Left renal cortex interstitium (tissue), 4 donors: ENCODE measurements at regions not wholly inside any gene's neighbourhood (a gene's known extent, or its start where the extent isn't known, plus 50 kb on each side); places are given as distances from the start of the nearest gene placed in this dataset.
"Not testable (repeated sequence)": the region's sequence is repeated elsewhere in the genome, so short reads cannot be mapped to it uniquely, and the experiment has no call there.

ENCODE experiments used
- DNase-seq, 4 donors: peaks; one replicate each; pipeline ENCODE4 v3.0.0-alpha.2; 2013; ENCODE audit warnings: low read depth in 4 of 4, low spot score in 2 of 4, missing footprints in 1 of 4

DNA sequence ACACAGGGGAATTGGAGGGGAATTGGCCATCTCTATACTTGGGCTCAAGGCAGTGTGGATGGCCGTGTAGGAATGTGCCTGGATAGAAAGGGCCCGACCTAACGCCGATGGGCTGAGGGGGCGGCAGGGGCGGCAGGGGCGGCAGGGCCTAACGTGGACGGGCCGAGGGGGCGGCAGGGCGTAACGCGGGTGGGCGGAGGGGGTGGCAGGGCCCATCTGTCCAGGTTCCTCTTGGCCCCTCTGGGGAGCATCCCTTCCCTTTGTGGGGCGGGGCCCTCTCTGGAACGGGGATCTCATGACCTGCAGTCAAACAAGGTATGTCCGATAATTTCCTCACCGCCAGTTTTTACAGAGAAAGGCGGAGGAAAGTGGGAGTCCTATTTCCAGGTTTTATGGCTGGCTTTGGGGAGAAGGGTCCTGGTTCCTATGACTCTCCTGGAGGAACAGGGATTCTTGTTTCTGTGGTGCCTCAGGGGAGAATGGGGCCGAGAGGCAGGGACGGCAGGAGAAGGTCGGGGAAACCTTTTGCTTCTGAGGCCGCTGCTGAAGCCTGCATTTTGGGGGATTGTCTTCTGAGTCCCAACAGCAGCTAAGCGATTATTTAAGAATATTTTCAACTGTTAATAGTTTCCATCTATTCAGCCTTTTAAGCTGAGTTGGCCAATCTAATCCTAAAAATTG lies 100.8 kb upstream of the FRMD1 start:
- DNase-seq = no peak

- no peak for DNase-seq
These were observed 100.1 kb upstream of the FRMD1 start for GRCh38 chr6:168179133-168179532.

GRCh38 chr6:168177103-168177891 lies 98.3 kb upstream of the FRMD1 start:
- DNase-seq = no peak

GRCh38 chr6:168171673-168172353 lies 92.8 kb upstream of the FRMD1 start:
- no peak for DNase-seq

GRCh38 chr6:168170841-168171601 lies 92.0 kb upstream of the FRMD1 start:
- DNase-seq = no peak

GRCh38 chr6:168169624-168170023 lies 90.6 kb upstream of the FRMD1 start:
- DNase-seq = no peak

GRCh38 chr6:168168936-168169335 lies 89.9 kb upstream of the FRMD1 start:
- DNase-seq = not testable (repeated sequence)

DNA sequence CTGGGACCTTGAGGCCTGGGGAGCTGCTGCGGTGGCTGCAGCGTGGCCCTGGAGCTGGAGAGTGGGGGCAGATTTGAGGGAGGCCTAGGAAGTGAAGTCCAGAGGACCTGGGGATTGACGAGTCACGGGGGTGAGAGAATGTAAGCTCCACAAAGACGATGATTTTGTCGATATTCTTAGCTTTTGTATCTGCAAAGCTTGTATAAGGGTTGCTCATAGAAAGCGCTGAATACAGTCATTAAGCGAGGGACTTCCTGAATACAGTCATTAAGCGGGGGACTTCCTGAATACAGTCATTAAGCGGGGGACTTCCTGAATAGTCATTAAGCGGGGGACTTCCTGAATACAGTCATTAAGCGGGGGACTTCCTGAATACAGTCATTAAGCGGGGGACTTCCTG lies 89.3 kb upstream of the FRMD1 start:
- DNase-seq = not testable (repeated sequence)

GRCh38 chr6:168167431-168168315 lies 88.7 kb upstream of the FRMD1 start:
- DNase-seq = no peak

DNA sequence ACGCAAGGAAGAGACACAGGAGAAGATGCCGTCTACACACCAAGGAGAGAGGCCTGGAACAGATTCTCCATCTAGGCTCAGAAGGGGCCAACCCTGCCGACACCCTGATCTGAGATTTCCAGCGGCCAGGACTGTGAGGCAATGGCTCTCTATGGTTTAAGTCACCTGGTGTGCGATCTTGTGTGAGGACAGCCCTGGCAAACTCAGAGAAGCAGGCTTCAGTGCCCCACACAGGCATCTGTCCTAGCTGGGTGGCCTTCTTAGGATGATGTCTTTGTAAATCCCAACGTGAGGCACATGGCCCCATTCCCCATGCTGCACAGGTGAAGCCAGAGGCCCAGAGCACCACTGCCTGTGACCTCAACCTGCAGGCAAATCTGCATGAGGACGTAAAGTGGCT lies 87.6 kb upstream of the FRMD1 start:
- DNase-seq = no peak

GRCh38 chr6:168165891-168166290 lies 86.9 kb upstream of the FRMD1 start:
- no peak for DNase-seq

- DNase-seq = no peak
These were observed 86.4 kb upstream of the FRMD1 start for GRCh38 chr6:168165373-168165772.

DNA sequence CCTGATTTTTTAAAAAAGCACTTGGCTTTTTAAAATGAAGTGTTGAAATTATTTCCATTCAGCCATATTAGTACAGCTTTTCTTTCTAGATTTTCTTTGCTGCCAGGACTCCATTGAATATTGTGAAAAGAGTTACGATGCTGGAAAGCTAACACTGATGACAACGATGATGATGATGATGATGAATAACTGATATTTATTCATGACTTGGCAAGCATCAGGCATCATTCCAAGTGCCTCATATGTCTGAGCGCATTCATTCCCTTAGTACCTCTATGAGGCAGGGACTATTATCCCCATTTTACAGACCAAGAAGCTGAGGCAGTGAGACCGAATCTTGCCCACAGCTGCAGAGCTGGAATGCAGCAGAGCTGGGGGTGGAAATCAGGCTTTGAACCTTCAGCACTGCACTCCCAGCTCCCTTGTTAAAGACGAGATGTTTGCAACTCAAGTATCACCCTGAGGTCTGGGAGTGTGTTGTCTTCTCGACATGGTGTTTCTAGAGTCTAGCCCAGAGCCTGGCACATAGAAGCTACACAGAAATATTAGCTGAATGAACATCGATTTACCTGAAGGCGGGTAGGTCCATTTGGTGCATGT lies 85.5 kb upstream of the FRMD1 start:
- no peak for DNase-seq

DNA sequence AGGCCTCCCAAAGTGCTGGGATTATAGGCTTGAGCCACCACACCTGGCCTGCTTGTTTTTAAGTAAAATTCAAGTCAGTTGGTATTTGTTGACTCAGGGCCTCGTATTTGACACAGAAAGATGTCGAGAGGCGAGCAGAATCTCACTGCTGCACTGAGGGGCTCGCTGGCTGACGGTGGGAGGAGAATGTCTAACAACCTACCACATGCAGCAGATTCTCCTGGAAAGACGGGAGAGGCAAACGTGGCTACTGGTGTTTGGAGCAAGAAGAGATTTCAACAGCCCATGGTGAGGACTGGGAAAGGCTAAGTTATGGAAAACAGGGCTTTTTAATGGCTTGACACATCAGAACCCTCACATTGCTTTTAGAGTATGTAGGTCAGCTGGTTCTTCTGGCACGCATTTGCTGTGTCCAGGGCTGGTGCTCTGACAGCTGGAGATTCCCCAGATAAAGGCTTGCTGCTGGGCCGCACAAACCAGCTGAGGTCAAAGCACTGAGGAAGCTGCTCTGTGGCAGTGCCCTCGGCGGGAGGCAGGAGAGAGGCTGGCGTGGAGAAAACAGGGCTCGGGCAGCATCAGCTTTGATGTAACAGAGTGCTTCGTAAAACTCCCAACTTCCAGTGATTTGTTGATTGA lies 84.2 kb upstream of the FRMD1 start:
- DNase-seq = no peak

DNA sequence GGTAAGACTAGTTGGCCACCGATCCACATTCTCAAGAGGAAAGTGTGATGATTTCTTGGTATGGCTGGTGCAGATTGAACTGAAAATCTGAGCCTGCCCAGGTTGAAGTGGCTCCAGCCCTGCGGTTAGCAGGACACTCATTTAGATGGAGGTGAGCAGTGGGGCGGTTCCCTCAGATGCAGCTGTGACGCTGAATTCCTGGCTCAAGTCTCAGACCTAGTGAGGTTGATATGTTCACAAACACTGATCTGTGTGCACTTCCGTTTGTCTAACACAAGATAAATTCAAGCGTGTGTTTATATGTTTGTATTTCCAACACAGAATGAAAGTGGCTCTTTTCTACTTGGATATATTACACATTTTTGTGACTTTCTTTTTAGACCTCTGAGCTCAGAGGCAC lies 83.4 kb upstream of the FRMD1 start:
- DNase-seq = no peak

- DNase-seq = no peak
These were observed 82.3 kb upstream of the FRMD1 start for GRCh38 chr6:168161371-168161750.

DNA sequence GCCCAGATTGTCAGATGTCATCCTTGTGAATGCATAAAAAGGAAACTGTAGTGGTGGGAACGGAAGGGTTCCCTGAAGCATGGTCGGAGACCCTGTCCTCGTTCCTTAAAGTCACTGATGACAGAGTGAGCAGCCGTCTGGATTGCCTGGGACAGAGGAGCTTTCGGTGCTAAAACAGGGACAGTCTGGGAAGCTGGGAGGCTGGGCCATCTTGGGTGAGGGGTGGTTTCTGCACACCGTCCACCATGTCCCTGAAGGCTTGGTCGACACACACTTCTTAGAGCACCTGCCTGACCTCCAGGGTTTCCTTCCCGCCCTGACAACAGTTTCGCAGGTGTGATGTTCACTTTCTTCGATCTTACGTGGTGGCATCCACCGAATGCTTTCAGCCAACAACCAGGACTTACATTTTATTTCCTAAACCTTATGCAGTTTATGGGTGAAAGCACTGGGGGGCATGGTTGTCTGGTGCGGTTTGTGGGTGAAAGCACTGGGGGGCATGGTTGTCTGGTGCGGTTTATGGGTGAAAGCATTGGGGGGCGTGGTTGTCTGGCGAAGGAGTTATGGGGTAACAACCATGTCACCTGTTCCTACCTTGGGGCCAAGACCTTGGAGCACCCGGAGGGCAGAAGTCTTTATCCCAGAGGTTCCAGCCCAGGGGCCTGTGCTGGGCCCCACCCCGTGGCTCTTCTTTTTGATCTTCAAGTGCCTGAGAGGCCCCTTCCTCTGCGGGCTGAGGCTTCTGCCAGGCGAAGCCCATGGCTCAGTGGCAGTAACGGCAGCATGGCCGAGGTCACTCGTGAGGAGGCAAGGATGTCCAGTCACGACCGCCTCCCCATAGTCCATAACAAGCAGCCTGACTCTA lies 81.7 kb upstream of the FRMD1 start:
- no peak for DNase-seq

GRCh38 chr6:168159506-168159905 lies 80.5 kb upstream of the FRMD1 start:
- DNase-seq = no peak
